ENCODE measurements at regions not wholly inside any gene's neighbourhood (a gene's known extent, or its start where the extent isn't known, plus 50 kb on each side); places are given as distances from the start of the nearest gene placed in this dataset.

DNA sequence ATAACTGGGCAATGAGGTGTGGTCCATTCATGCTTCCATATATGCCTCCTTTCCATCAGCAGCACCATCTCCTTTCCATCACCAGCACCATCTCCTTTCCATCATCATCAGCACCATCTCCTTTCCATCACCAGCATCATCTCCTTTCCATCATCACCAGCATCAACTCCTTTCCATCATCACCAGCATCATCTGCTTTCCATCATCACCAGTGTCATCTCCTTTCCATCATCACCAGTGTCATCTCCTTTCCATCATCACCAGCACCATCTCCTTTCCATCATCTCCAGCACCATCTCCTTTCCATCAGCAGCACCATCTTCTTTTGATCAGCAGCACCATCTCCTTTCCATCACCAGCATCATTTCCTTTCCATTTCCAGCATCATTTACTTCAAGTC is 297.5 kb upstream of the SPHKAP start:
- no peak for TF ChIP-seq POLR2AphosphoS5 (IDR thresholded peaks at IDR 0.05; ENCODE audit: low read depth)
- TF ChIP-seq, protein P1, sequence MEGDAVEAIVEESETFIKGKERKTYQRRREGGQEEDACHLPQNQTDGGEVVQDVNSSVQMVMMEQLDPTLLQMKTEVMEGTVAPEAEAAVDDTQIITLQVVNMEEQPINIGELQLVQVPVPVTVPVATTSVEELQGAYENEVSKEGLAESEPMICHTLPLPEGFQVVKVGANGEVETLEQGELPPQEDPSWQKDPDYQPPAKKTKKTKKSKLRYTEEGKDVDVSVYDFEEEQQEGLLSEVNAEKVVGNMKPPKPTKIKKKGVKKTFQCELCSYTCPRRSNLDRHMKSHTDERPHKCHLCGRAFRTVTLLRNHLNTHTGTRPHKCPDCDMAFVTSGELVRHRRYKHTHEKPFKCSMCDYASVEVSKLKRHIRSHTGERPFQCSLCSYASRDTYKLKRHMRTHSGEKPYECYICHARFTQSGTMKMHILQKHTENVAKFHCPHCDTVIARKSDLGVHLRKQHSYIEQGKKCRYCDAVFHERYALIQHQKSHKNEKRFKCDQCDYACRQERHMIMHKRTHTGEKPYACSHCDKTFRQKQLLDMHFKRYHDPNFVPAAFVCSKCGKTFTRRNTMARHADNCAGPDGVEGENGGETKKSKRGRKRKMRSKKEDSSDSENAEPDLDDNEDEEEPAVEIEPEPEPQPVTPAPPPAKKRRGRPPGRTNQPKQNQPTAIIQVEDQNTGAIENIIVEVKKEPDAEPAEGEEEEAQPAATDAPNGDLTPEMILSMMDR (IDR thresholded peaks at IDR 0.05; ENCODE audit: insufficient read depth, low read length), result no peak
- no peak for TF ChIP-seq GABPA (IDR thresholded peaks at IDR 0.05; ENCODE audit: low read depth)

Data from HL-60 (cell line).